SHP77 (cell line): ENCODE measurements at regions not wholly inside any gene's neighbourhood (a gene's known extent, or its start where the extent isn't known, plus 50 kb on each side); places are given as distances from the start of the nearest gene placed in this dataset.

ENCODE experiments used
- DNase-seq, 2 experiments: peaks; one replicate each; lab custom pipeline; 2025; lab: John Stamatoyannopoulos, UW

DNA sequence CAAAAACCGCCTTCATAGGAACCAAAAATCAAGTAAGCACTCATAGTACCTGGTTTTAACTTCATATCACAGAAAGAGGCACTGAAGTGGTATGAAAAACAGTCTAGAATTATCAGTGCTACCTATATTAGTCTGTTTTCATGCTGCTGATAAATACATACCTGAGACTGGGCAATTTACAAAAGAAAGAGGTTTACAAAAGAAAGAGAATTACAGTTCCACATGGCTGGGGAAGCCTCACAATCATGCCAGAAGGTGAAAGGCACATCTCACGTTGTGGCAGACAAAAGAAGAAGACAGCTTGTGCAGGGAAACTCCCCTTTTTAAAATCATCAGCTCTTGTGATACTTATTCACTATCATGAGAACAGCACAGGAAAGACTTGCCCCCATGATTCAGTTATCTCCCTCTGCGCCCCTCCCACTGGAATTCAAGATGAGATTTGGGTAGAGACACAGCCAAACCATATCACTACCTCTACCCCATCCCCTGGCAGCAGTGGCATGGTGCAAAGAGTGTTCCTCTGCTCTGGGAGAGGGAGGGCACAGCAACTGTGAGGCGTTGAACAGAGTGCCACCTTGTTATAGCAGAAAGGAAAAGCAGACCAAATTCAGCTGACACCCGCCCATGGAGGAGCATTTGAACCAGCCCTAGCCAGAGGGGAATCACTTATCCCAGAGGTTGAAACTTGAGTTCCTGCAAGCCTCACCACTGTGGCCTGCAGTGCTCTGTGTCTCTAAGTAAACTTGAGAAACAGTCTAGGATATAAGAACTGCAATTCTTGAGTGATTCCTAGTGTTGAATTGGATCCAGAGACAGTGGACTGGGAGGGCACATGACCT lies 61.9 kb upstream of the PTPRZ1 start:
- DNase-seq: no peak

DNA sequence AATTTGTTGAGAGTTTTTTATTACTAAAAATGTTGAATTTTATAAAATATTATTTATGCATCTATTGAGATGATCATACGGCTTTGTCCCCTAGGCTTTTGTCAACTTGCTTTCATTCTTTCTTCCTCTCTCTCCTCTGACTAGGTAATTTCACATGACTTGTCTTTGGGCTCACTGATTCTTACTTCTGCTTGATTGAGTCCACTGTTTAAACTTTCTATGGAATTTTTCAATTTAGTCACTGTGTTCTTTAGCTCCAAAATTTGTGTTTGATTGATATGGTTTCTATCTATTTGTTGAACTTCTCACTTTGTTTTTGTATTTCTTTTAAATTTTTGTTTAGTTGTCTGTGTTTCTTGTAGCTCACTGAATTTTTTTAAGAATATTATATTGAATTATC lies 65.9 kb upstream of the PTPRZ1 start:
- DNase-seq: no peak

DNA sequence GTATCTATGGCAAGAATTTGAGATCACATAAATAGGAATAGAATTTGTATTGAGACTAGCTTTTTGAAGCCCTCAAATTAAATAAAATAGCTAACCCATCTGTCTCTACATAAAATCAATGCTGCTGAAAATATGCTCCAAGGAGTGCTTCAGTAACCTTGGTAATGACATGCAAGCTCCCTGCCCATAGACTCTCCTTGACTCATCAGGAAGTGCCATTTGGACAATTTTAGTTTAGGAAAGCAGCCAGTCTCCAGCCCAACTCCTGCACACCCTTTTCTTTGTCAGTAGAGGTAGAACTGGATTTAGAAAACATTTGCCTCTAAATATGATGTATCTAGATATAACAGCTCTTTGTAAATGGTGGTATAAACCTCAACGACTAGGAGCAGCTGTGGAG lies 69.9 kb upstream of the PTPRZ1 start:
- DNase-seq: no peak

DNA sequence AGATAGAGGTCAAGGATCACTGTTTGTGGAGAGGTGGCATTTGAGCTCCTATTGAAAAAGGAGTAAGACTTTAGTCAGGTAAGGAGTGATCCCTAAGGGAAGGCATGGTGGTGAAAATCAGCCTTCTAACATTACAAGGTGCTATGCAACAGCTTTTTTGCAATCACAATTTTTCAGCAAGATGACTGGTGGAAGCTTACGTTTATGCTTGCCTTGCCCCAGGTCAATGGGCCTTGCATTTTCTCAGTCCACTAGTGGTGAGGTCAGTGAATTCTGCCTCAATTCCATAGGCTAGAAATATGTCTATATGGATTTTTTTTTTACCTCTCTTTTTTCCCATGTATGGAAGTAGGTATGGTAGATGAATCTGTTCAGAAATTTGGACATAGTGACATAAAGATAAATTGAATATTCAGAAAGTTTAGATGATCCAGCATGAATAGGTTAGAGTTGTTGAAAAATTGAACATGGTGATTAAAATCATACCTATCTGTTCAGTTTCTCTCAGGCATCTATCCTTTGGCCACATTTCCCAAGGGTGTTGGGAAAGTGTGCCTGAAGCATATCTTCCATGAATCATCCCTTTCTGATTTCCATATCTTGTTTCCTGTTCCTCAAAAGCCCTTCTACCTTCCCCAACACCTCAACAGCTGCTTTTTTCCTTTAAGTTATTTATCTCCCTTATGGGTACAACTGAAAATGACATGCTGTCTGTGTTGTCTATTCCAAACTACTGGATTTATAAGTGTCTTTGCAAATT lies 71.9 kb upstream of the PTPRZ1 start:
- no peak for DNase-seq

DNA sequence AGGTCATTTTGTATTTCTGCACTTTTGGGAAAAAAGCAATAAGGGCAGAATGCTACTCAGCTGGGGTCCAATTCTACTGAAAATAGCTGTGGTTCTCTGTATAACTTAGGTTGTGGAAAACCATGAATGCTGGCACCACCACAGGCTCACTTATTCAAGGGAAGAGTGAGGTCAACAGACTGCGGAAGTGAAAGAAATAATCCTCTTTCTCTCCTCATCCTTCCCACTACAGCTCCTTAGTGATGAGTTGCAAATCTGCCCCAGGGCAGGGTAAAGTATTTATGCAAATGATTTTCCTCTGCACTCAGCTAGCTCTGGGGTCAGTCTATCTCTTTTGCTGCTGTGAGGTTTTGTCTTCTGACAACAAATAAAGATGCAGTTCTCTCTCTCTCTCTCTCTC lies 74.1 kb upstream of the PTPRZ1 start:
- no peak for DNase-seq

DNA sequence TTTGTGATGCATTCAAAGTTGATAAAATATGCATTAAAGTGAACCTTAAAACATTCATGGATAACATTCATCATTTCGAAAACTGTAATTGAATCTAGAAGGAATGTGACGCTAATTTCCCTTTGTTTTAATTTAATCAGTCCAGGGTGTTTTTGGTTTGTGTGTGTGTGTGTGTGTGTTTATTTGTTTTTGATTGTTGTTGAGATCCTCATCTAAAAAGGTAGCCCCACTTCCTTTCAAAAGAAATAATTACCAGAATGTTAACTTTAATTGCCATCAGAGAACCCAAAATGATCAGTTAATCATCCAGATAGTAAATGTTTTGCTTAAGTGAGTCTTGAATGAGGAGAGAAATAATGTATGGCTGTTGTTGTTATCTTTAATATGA lies 74.5 kb upstream of the PTPRZ1 start:
- no peak for DNase-seq

DNA sequence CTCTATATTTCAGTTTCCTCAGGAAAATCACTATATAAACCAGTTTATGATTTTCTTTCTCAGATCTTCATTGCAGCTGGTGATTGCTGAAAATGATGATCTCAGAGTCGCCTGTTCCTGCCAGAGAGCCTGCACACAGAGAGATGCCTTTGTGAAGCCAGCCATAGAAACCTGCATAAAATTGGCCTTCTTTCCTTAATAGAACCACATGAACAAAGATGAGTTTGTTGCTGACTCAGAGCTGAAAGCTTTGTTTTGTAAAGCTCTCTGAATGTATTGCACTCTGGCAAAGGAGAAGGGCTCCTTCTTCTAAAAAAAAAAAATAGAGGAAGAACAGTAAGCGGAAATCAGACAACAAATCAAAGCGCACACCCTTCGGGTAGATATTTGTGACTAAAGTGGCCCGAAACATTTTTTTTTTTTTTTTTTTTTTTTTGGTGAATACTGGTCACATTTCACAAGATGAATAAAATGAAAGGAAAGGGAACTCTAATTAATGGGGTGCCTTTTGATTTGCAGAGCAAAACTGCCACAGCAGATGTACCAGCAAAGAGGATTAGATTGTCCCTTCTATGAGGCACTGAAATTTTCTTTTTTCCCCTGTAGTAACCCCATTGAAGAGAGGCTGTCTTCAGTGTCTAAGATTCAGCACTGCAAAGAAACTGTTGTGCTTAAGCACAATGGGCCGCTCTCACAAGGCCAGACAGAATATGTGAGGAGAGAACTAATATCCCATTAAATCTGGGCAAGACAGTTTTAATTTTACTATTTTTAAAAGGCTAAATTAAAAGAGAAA lies 75.1 kb upstream of the PTPRZ1 start:
- no peak for DNase-seq

DNA sequence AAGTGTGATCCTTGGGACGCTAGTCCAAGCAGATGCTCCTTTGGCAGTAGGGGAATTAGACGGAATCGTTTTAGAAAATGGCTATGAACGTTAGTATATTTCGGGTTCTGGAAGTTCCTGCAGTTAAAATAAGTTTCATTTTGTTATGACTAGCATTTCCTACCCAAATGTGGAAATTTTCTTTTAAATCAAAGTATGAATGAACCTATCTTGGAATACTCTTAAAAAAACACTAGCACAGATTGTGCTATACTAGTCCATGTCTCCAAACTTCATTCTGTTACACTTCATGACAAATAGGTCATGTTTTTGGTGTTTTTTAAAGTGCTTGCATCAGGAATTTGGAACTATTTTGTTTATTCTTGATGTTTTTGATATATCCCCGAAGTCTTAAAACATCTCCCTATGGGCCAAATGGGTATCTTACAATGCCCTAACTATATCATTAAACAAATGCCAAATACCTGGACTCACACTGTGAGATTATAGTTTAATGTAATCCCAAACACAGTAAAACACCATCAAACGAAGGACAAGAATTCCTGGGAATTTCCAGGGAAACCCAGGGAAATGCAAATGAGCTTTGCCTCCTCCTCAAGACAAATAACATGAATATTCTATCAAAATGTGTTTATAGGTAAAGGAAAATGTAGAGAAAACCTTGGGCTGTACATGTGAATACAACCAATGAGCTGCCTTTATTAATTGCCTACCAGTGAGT lies 75.9 kb upstream of the PTPRZ1 start:
- no peak for DNase-seq

DNA sequence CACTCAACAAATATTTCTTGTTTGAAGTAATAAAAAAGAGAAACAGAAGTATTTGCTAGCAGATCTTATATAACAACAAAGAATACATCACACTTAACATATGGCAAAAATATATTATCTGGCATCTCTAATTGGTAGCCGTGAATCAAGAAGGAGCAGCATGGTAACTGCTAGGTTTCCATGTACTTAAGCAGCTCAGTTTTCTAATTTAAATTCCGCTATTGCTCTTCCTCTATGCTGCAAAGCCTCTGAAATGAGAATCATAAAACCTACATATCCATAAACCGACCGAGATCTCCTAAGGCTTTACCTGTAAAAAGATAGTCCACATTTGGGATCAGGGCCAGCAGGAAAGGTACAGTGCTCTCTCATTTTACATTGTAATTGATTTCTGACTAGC lies 76.6 kb upstream of the PTPRZ1 start:
- DNase-seq: no peak

DNA sequence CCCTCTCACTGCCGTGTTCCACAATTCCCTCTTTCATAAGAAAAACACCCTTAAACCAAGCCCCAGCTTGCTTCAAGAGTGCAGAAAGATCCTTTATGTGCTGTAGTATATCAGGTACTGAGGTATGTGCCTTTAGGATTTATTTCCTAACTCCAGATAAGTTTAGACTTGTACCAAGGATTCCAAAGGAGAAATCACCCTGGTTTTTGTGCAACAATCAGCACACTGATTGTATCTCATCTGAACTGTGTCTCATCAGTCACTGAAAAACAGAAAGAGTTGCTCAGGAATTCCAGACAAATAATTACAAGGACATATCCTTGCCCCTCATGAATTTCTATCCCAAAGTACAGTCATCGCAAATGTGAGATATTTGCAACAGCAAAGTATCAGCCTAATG lies 77.2 kb upstream of the PTPRZ1 start:
- DNase-seq: no peak

DNA sequence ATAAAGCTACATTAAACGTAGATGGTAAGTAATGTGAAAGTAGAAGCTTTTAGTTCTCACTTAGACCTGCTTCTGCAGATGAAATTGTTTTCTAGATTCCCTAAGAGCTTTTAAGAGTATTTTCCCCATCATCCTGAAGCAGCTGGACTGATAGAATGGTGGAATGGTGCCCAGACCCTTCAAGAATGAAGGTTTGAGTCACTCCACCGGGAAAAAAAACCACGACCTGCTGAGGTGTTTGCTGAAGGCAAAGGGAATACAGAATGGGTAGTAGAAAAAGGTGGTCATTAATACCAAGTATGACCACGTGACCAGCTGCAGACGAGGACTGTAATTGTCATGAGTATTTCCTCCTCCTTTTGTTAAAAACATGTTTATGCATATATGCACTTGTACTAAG lies 79.2 kb upstream of the PTPRZ1 start:
- DNase-seq: no peak

DNA sequence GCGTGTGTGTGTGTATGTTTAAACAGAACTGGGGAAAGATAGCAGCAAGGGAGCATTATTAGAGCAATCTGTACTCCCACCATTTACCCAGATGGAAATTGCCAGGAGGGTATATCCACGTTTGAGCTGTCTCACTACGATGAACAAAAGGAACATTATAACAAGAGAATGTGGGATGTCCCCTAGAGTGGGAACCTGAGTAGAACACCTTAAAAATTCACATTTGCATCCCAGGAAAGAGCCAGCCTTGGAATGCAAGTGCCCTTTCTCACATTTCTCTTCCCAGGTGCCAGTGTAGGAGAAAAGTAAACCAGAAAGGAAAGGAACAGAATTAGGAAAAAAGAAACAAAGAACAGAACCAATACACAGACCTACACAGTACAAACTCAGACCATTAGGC lies 95.3 kb upstream of the PTPRZ1 start:
- DNase-seq: no peak

DNA sequence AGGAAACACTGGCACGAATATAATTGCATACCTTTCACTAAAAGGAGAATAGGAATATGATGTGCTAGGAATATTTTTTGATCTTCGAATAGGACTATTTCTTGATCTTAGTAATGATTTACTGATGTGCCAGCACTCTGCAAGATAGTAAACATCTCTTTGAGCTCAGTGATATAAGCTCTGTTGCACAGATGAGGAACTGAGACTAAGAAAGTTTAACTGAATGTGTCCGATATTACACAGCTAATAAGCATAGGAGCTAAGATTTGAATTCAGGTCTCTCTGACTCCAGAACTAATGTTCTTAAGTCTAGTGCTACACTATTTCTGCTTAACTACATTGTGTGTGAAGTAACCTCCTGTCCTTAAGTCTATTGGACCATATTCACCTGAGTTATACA lies 98.4 kb upstream of the PTPRZ1 start:
- no peak for DNase-seq

DNA sequence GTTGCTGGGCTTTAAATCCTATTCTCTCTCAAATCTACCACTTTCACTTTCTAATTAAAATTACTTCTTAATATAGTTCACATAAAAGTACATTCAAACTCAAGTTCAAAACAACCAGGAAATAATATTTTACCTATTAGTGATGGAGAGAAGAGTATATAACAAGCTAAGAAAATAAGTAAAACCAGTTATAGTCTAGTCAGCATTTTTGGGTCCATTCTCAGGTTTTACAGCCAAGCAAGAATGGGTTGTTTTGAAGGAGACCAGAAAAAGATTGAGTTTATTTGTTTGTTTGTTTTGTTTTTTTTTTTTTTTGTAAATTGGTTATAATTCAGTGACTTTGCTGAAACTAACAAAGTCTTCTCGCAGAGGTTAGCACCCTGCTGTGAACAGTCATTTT lies 106.3 kb upstream of the PTPRZ1 start:
- no peak for DNase-seq

DNA sequence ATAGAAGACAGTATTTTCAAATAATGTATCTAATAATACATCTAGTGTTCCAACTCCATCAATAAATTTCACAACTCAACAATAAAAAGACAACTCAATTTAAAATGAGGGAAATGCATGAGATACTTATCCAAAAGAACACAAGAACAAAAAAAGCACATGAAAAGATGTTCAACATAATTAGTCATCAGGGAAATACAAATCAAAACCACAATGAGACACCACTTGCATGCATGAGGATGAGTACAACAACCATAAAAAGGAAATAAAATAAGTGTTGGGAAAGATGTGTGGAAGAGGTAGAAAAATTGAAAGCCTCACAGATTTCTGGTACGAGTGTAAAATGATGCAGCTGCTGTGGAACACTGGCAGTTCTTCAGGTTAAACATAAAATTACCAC lies 111.6 kb upstream of the PTPRZ1 start:
- no peak for DNase-seq

DNA sequence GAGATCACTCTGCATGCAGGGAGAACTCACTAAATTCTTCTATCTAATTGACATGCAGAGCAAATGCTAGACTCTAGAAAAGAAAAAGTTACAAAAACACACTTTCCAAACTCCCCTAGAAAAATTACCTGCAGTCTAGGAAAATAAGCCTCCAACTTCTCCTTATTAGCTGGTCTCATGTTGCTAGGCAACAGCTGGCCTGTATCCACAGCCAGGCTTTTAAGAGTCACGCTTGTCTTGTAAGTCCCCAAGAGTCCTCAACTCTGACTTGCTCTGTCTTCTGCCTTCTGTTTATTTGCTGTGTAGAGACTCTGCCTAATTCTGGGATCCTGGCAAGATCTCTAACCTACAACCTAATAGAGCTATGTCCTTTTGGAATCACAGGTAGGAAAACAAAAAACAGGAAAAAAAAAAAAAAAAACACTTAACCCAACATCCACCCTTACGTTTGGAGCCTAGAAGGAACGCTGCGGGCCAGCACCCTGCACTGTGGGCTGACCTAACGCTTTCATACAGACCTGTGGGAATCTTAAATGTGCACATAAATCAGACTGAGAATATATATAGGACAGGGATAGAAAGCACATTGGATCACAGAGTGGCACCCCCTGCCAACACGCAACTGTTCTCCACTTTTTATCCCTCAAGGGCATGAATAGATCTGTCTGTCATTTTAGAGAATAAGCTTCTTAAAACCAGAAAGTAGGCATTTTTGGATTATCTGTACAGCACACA lies 117.0 kb upstream of the PTPRZ1 start:
- no peak for DNase-seq

DNA sequence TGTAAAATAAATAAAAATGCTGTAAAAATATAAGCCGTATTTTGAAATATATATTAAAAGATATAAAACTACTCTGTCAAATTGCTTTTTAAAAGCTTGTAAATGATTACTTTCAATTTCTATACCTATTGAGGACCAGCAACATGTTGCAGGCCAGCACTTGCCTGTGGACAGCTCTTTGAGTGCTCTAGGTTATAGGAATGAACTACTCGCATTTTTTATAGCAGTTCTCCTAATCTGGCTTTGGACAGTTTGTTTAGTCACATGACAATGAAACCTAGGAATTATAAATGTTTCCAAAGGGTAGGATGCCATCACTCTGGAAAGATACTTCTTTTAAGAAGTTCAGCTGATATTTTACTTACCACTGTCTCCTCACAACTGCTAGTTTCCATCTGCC lies 117.7 kb upstream of the PTPRZ1 start:
- no peak for DNase-seq

DNA sequence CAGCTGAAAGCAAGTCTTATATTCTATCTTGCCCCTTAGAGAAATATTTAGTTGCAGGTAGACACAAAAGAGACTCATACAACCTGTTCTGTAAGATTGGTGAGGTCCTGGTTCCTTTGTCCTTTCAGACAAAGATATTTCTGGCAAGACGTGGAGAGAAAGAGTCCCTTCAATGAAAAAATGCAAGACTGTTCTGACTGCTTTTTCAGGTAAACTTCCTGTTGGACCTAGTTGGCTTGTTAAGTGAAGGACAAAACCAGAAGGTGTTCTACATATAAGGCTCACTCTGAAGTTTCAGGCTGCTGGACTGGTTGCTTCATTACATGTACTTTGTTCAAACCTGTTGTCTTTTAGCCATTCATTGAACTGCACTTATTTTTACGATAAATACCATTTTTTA lies 119.0 kb upstream of the PTPRZ1 start:
- DNase-seq: no peak

DNA sequence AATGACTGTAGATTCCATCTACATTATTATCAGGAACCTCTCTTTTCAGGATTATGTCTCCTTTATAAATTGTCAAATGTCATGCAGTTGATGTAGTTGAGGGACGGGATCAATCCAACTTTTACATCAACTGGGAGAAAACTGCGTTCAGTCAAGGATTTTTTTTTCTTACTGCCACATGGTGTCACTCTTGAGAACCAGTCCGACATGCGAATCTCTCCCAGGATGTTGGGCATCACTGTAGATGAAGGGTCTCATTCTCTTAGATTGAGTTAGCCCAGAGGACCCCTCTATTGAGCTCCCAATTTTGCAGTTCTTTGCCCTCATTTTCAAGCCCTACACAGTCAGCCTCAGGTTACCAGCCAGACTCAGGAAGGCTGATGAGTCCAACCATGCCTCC lies 120.3 kb upstream of the PTPRZ1 start:
- peak in 1 of 2 experiments; percentile 15 for DNase-seq

DNA sequence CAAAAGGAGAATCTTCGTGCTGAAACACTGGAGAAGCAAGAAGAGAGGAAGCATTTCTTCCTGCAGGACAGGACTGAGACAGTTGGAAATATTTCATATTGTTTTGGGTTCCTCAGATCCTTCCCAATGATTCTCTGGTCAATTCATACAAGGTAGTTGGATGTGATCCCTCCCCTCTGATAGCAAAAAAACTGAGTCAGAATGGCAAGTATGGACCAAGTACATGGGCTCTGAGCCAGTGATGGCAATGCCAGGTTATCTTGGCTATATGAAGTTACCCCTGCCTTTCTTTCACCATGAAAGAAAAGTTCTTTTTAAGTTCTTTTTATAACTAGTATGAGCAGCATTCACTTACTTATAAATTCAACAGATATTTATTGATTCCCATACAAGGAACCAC lies 124.4 kb upstream of the PTPRZ1 start:
- DNase-seq: no peak

DNA sequence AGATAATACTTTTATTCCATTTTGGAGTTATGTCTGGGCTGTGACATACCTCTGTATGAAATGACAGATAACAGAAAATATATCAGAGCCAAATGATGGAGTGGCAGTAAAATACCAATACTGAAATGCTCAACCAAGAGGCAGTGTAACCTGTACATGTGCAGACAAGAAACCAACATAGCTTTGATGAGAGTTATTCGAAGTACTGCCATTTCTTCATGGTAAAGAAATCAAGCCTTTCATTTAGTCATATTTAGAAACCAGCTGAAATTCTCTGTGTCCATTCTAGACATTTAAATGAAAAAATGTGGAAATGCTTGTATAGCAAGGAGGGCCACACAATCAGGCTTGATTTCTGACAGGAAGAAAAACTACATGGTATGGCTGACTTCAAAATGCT lies 127.1 kb upstream of the PTPRZ1 start:
- DNase-seq: no peak

DNA sequence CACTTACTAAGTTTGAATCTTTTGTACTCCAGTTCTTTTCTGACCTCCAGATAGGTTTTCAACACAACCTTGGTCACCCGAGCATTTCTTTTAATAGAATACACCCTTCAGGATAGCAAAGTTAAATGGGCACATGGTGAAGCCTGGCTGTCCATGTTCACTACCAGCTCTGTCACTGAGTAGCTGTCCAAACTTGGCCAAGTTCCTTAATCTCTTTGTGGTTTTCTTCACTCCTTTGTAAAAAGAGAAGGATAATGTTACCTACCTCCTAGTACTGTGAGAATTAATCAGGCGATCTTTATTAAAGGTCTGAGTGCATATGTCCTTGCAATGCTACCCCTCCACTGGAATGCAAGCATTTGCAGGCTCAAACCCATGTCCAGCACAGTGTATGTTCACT lies 128.1 kb upstream of the PTPRZ1 start:
- no peak for DNase-seq
